ENCODE measurements at regions not wholly inside any gene's neighbourhood (a gene's known extent, or its start where the extent isn't known, plus 50 kb on each side); places are given as distances from the start of the nearest gene placed in this dataset.

GRCh38 chr1:221612047-221612777, 129.7 kb downstream of the DUSP10 start:
- Histone ChIP-seq H3K9me3 (ENCODE audit: control insufficient read depth, low read depth, low read length) (no peaks in the 10 kb centered on the region), H3K27ac (ENCODE audit: low read length) (no peak overlapping the region), H3K27me3 (ENCODE audit: control insufficient read depth, insufficient read depth, low read length) (no peaks in the 10 kb centered on the region), H3K4me1 (ENCODE audit: control insufficient read depth, insufficient read depth, low read length) (no peaks in the 10 kb centered on the region), H3K4me3 (ENCODE audit: low read length) (no peak overlapping the region), H3K36me3 (ENCODE audit: control insufficient read depth, insufficient read depth, low read length) (no peaks in the 10 kb centered on the region)
- 50% methylated on average over 1 of the region's 5 CpGs for WGBS (ENCODE audit: insufficient coverage, low lambda C conversion rate)
- DNase-seq, result peak; percentile 18 to 20

- no peak for DNase-seq
- Histone ChIP-seq H3K9me3 (ENCODE audit: control insufficient read depth, low read depth, low read length) (no peaks in the 10 kb centered on the region), H3K4me1 (ENCODE audit: control insufficient read depth, insufficient read depth, low read length) (no peaks in the 10 kb centered on the region), H3K4me3 (ENCODE audit: low read length) (no peak overlapping the region), H3K36me3 (ENCODE audit: control insufficient read depth, insufficient read depth, low read length) (no peaks in the 10 kb centered on the region), H3K27ac (ENCODE audit: low read length) (no peak overlapping the region), H3K27me3 (ENCODE audit: control insufficient read depth, insufficient read depth, low read length) (no peaks in the 10 kb centered on the region)
- WGBS (ENCODE audit: insufficient coverage, low lambda C conversion rate), result 88% methylated on average over 3 of the region's 5 CpGs
These were observed 121.2 kb downstream of the DUSP10 start for GRCh38 chr1:221620437-221621384.

GRCh38 chr1:221621683-221622082, 120.2 kb downstream of the DUSP10 start:
- H3K4me3 ChIP-seq (ENCODE audit: low read length), result no peak overlapping the region
- no peaks in the 10 kb centered on the region for H3K27me3 ChIP-seq (ENCODE audit: control insufficient read depth, insufficient read depth, low read length)
- H3K4me1 ChIP-seq (ENCODE audit: control insufficient read depth, insufficient read depth, low read length), result no peaks in the 10 kb centered on the region
- H3K27ac ChIP-seq (ENCODE audit: low read length), result no peak overlapping the region
- no peak for DNase-seq
- WGBS (ENCODE audit: insufficient coverage, low lambda C conversion rate), result 80% methylated on average over 1 of the region's 2 CpGs
- no peaks in the 10 kb centered on the region for H3K36me3 ChIP-seq (ENCODE audit: control insufficient read depth, insufficient read depth, low read length)
- H3K9me3 ChIP-seq (ENCODE audit: control insufficient read depth, low read depth, low read length), result no peaks in the 10 kb centered on the region

GRCh38 chr1:221622389-221622788, 119.5 kb downstream of the DUSP10 start:
- WGBS (ENCODE audit: insufficient coverage, low lambda C conversion rate), result no CpG with 5 or more reads among the region's 2 CpGs
- Histone ChIP-seq H3K4me3 (ENCODE audit: low read length) (no peak overlapping the region), H3K4me1 (ENCODE audit: control insufficient read depth, insufficient read depth, low read length) (no peaks in the 10 kb centered on the region), H3K36me3 (ENCODE audit: control insufficient read depth, insufficient read depth, low read length) (no peaks in the 10 kb centered on the region), H3K27ac (ENCODE audit: low read length) (no peak overlapping the region), H3K9me3 (ENCODE audit: control insufficient read depth, low read depth, low read length) (no peaks in the 10 kb centered on the region), H3K27me3 (ENCODE audit: control insufficient read depth, insufficient read depth, low read length) (no peaks in the 10 kb centered on the region)
- no peak for DNase-seq

GRCh38 chr1:221625026-221625425, 116.9 kb downstream of the DUSP10 start:
- no peaks in the 10 kb centered on the region for H3K36me3 ChIP-seq (ENCODE audit: control insufficient read depth, insufficient read depth, low read length)
- H3K27ac ChIP-seq (ENCODE audit: low read length), result no peak overlapping the region
- H3K27me3 ChIP-seq (ENCODE audit: control insufficient read depth, insufficient read depth, low read length), result no peaks in the 10 kb centered on the region
- H3K4me1 ChIP-seq (ENCODE audit: control insufficient read depth, insufficient read depth, low read length), result no peaks in the 10 kb centered on the region
- H3K9me3 ChIP-seq (ENCODE audit: control insufficient read depth, low read depth, low read length), result no peaks in the 10 kb centered on the region
- no peak for DNase-seq
- no peak overlapping the region for H3K4me3 ChIP-seq (ENCODE audit: low read length)

GRCh38 chr1:221626041-221626440, 115.8 kb downstream of the DUSP10 start:
- H3K36me3 ChIP-seq (ENCODE audit: control insufficient read depth, insufficient read depth, low read length), result no peaks in the 10 kb centered on the region
- DNase-seq, result no peak
- H3K9me3 ChIP-seq (ENCODE audit: control insufficient read depth, low read depth, low read length), result no peaks in the 10 kb centered on the region
- no peak overlapping the region for H3K4me3 ChIP-seq (ENCODE audit: low read length)
- H3K4me1 ChIP-seq (ENCODE audit: control insufficient read depth, insufficient read depth, low read length), result no peaks in the 10 kb centered on the region
- H3K27me3 ChIP-seq (ENCODE audit: control insufficient read depth, insufficient read depth, low read length), result no peaks in the 10 kb centered on the region
- no CpG with 5 or more reads among the region's 1 CpG for WGBS (ENCODE audit: insufficient coverage, low lambda C conversion rate)
- no peak overlapping the region for H3K27ac ChIP-seq (ENCODE audit: low read length)

- Histone ChIP-seq H3K4me3 (ENCODE audit: low read length) (no peak overlapping the region), H3K36me3 (ENCODE audit: control insufficient read depth, insufficient read depth, low read length) (no peaks in the 10 kb centered on the region), H3K4me1 (ENCODE audit: control insufficient read depth, insufficient read depth, low read length) (no peaks in the 10 kb centered on the region), H3K9me3 (ENCODE audit: control insufficient read depth, low read depth, low read length) (no peaks in the 10 kb centered on the region), H3K27ac (ENCODE audit: low read length) (no peak overlapping the region), H3K27me3 (ENCODE audit: control insufficient read depth, insufficient read depth, low read length) (no peaks in the 10 kb centered on the region)
- no peak for DNase-seq
These were observed 111.7 kb downstream of the DUSP10 start for GRCh38 chr1:221630236-221630635.

- Histone ChIP-seq H3K4me1 (ENCODE audit: control insufficient read depth, insufficient read depth, low read length) (no peaks in the 10 kb centered on the region), H3K9me3 (ENCODE audit: control insufficient read depth, low read depth, low read length) (no peaks in the 10 kb centered on the region), H3K36me3 (ENCODE audit: control insufficient read depth, insufficient read depth, low read length) (no peaks in the 10 kb centered on the region), H3K27me3 (ENCODE audit: control insufficient read depth, insufficient read depth, low read length) (no peaks in the 10 kb centered on the region), H3K4me3 (ENCODE audit: low read length) (no peak overlapping the region), H3K27ac (ENCODE audit: low read length) (no peak overlapping the region)
- DNase-seq, result no peak
These were observed 110.3 kb downstream of the DUSP10 start for GRCh38 chr1:221631556-221631955.

- WGBS (ENCODE audit: insufficient coverage, low lambda C conversion rate), result no CpG with 5 or more reads among the region's 4 CpGs
- H3K4me1 ChIP-seq (ENCODE audit: control insufficient read depth, insufficient read depth, low read length), result no peaks in the 10 kb centered on the region
- no peaks in the 10 kb centered on the region for H3K36me3 ChIP-seq (ENCODE audit: control insufficient read depth, insufficient read depth, low read length)
- no peak for DNase-seq
- H3K27me3 ChIP-seq (ENCODE audit: control insufficient read depth, insufficient read depth, low read length), result no peaks in the 10 kb centered on the region
- no peak overlapping the region for H3K27ac ChIP-seq (ENCODE audit: low read length)
- H3K4me3 ChIP-seq (ENCODE audit: low read length), result no peak overlapping the region
- H3K9me3 ChIP-seq (ENCODE audit: control insufficient read depth, low read depth, low read length), result no peaks in the 10 kb centered on the region
These were observed 109.8 kb downstream of the DUSP10 start for GRCh38 chr1:221632072-221632471.

GRCh38 chr1:221633841-221634409, 108.0 kb downstream of the DUSP10 start:
- H3K4me3 ChIP-seq (ENCODE audit: low read length), result no peak overlapping the region
- H3K27ac ChIP-seq (ENCODE audit: low read length), result no peak overlapping the region
- H3K27me3 ChIP-seq (ENCODE audit: control insufficient read depth, insufficient read depth, low read length), result no peaks in the 10 kb centered on the region
- H3K9me3 ChIP-seq (ENCODE audit: control insufficient read depth, low read depth, low read length), result no peaks in the 10 kb centered on the region
- WGBS (ENCODE audit: insufficient coverage, low lambda C conversion rate), result no CpG with 5 or more reads among the region's 5 CpGs
- no peaks in the 10 kb centered on the region for H3K36me3 ChIP-seq (ENCODE audit: control insufficient read depth, insufficient read depth, low read length)
- no peaks in the 10 kb centered on the region for H3K4me1 ChIP-seq (ENCODE audit: control insufficient read depth, insufficient read depth, low read length)
- DNase-seq, result no peak

All from large intestine (tissue), 3 donors.